ENCODE measurements at regions not wholly inside any gene's neighbourhood (a gene's known extent, or its start where the extent isn't known, plus 50 kb on each side); places are given as distances from the start of the nearest gene placed in this dataset.

DNA sequence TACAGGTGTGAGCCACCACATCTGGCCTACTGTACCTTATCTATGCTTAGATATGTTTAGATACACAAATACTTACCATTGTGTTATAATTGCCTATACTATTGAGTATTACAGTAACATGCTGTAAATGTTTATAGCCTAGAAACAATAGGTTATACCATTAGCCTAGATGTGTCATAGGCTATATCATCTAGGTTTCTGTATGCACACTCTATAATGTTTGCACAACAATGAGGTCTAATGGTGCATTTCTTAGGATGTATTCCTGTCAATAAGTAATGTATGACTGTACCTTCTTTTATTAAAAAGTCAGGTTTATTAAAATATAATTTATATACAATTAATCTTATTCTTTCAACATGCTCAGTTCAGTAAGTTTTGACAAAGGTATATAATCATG is 683.1 kb downstream of the LRRC70 start:
- TF ChIP-seq, protein P1, sequence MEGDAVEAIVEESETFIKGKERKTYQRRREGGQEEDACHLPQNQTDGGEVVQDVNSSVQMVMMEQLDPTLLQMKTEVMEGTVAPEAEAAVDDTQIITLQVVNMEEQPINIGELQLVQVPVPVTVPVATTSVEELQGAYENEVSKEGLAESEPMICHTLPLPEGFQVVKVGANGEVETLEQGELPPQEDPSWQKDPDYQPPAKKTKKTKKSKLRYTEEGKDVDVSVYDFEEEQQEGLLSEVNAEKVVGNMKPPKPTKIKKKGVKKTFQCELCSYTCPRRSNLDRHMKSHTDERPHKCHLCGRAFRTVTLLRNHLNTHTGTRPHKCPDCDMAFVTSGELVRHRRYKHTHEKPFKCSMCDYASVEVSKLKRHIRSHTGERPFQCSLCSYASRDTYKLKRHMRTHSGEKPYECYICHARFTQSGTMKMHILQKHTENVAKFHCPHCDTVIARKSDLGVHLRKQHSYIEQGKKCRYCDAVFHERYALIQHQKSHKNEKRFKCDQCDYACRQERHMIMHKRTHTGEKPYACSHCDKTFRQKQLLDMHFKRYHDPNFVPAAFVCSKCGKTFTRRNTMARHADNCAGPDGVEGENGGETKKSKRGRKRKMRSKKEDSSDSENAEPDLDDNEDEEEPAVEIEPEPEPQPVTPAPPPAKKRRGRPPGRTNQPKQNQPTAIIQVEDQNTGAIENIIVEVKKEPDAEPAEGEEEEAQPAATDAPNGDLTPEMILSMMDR (IDR thresholded peaks at IDR 0.05; ENCODE audit: insufficient read depth in 1 of 2, low read depth in 1 of 2, low read length in 1 of 2, severe bottlenecking in 1 of 2, unreplicated experiment in 1 of 2): no peak
- H3K4me3 Mint-ChIP-seq (ENCODE audit: unreplicated experiment): no peak overlapping the region
- CTCF ChIA-PET: no interaction called here
- Histone ChIP-seq H3K4me1 (no peaks in the 10 kb centered on the region; the same call in 1 of the 2 replicates), H3K9me3 (no peaks in the 10 kb centered on the region), H3K36me3 (ENCODE audit: control insufficient read depth, insufficient read depth, low read length) (no peaks in the 10 kb centered on the region), H3K4me3 (ENCODE audit: low read depth, low read length) (no peak overlapping the region), H3K27me3 (replicated peaks; ENCODE audit: control insufficient read depth, insufficient read depth, low read length) (no peaks in the 10 kb centered on the region)
- POLR2A ChIA-PET: no interaction called here
- intact Hi-C loops (cut with micrococcal nuclease; ENCODE audit: unreplicated experiment): no loop called here
- peaks cover 9% of the 10 kb centered on the region for H3K4me1 Mint-ChIP-seq (ENCODE audit: low read depth, unreplicated experiment)
- DNase-seq: no peak
- no TSS peak for BruUV-seq (replicated peaks)
- H3K27ac Mint-ChIP-seq (ENCODE audit: unreplicated experiment): no peak overlapping the region
- H3K36me3 Mint-ChIP-seq (ENCODE audit: insufficient read depth, unreplicated experiment): no peaks in the 10 kb centered on the region
- peaks cover 11% of the 10 kb centered on the region for H3K9me3 Mint-ChIP-seq (ENCODE audit: unreplicated experiment)
- no peaks in the 10 kb centered on the region for H3K27me3 Mint-ChIP-seq (ENCODE audit: insufficient read depth, unreplicated experiment)

GRCh38 chr5:63255594-63255993 is 677.0 kb downstream of the LRRC70 start:
- intact Hi-C loops (cut with micrococcal nuclease; ENCODE audit: unreplicated experiment): no loop called here
- H3K36me3 ChIP-seq (ENCODE audit: control insufficient read depth, insufficient read depth, low read length): no peaks in the 10 kb centered on the region
- no peaks in the 10 kb centered on the region for H3K27me3 Mint-ChIP-seq (ENCODE audit: insufficient read depth, unreplicated experiment)
- TF ChIP-seq, protein P1 (IDR thresholded peaks at IDR 0.05; ENCODE audit: insufficient read depth in 1 of 2, low read depth in 1 of 2, low read length in 1 of 2, severe bottlenecking in 1 of 2, unreplicated experiment in 1 of 2): no peak
- H3K9me3 Mint-ChIP-seq (ENCODE audit: unreplicated experiment): no peaks in the 10 kb centered on the region
- no peak overlapping the region for H3K4me3 ChIP-seq (ENCODE audit: low read depth, low read length)
- CTCF ChIA-PET: no interaction called here
- POLR2A ChIA-PET: no interaction called here
- no peaks in the 10 kb centered on the region for H3K9me3 ChIP-seq
- H3K27ac Mint-ChIP-seq (ENCODE audit: unreplicated experiment): no peak overlapping the region
- no peaks in the 10 kb centered on the region for H3K4me1 Mint-ChIP-seq (ENCODE audit: low read depth, unreplicated experiment)
- H3K4me3 Mint-ChIP-seq (ENCODE audit: unreplicated experiment): no peak overlapping the region
- BruUV-seq (replicated peaks): no TSS peak
- no peaks in the 10 kb centered on the region for H3K36me3 Mint-ChIP-seq (ENCODE audit: insufficient read depth, unreplicated experiment)
- H3K4me1 ChIP-seq: no peaks in the 10 kb centered on the region
- DNase-seq: no peak
- no peaks in the 10 kb centered on the region for H3K27me3 ChIP-seq (replicated peaks; ENCODE audit: control insufficient read depth, insufficient read depth, low read length)

- H3K36me3 ChIP-seq (ENCODE audit: control insufficient read depth, insufficient read depth, low read length): no peaks in the 10 kb centered on the region
- no peaks in the 10 kb centered on the region for H3K9me3 ChIP-seq
- TF ChIP-seq, protein P1 (IDR thresholded peaks at IDR 0.05; ENCODE audit: insufficient read depth in 1 of 2, low read depth in 1 of 2, low read length in 1 of 2, severe bottlenecking in 1 of 2, unreplicated experiment in 1 of 2): no peak
- Mint-ChIP-seq H3K36me3 (ENCODE audit: insufficient read depth, unreplicated experiment) (no peaks in the 10 kb centered on the region), H3K4me3 (ENCODE audit: unreplicated experiment) (no peak overlapping the region), H3K27me3 (ENCODE audit: insufficient read depth, unreplicated experiment) (no peaks in the 10 kb centered on the region), H3K9me3 (ENCODE audit: unreplicated experiment) (no peaks in the 10 kb centered on the region), H3K27ac (ENCODE audit: unreplicated experiment) (no peak overlapping the region), H3K4me1 (ENCODE audit: low read depth, unreplicated experiment) (no peaks in the 10 kb centered on the region)
- intact Hi-C loops (cut with micrococcal nuclease; ENCODE audit: unreplicated experiment): no loop called here
- no peak for DNase-seq
- no peaks in the 10 kb centered on the region for H3K27me3 ChIP-seq (replicated peaks; ENCODE audit: control insufficient read depth, insufficient read depth, low read length)
- H3K4me1 ChIP-seq: no peaks in the 10 kb centered on the region
- BruUV-seq (replicated peaks): no TSS peak
- ChIA-PET POLR2A (no interaction called here), CTCF (no interaction called here)
- H3K4me3 ChIP-seq (ENCODE audit: low read depth, low read length): no peak overlapping the region
Measured at GRCh38 chr5:63250939-63251338, 672.3 kb downstream of the LRRC70 start.
